Hepatocyte (in vitro differentiated cells): ENCODE measurements at regions not wholly inside any gene's neighbourhood (a gene's known extent, or its start where the extent isn't known, plus 50 kb on each side); places are given as distances from the start of the nearest gene placed in this dataset.

ENCODE experiments used
- CTCF ChIP-seq: fragments of 200-600 bp; sonication (generic); IDR thresholded peaks from 2 replicates; pipeline ENCODE4 v1.5.1; 2016; ENCODE audit warnings: antibody characterized with exemption, mild to moderate bottlenecking; ENCODE audit not compliant: poor library complexity
- EZH2 ChIP-seq: fragments of 200-600 bp; sonication (generic); IDR thresholded peaks from 2 replicates; pipeline ENCODE4 v1.6.1; 2016; ENCODE audit warnings: antibody characterized with exemption, mild to moderate bottlenecking, borderline replicate concordance

GRCh38 chr16:7137560-7138330, 194.9 kb upstream of the RBFOX1 start:
- TF ChIP-seq CTCF (no peak), EZH2 (no peak)
